Kidney (tissue), 13 donors: ENCODE measurements at regions not wholly inside any gene's neighbourhood (a gene's known extent, or its start where the extent isn't known, plus 50 kb on each side); places are given as distances from the start of the nearest gene placed in this dataset.
"Not testable (repeated sequence)": the region's sequence is repeated elsewhere in the genome, so short reads cannot be mapped to it uniquely, and the experiment has no call there.

Experiments used
- DNase-seq, 5 donors: peaks; one replicate each; pipeline ENCODE4 v3.0.0-alpha.2; 2013 to 2020
- FAIRE-seq: peaks from 2 replicates; lab custom pipeline; 2012; peaks lifted over from hg19 to GRCh38; lab: Jason Lieb, UNC
- H3K27ac ChIP-seq, 2 donors: one replicate each; pipeline ENCODE4 v1.7.0; 2013; ENCODE audit warnings: low read depth in 2 of 2, low read length in 2 of 2, inconsistent platforms in 1 of 2
- H3K27me3 ChIP-seq: one replicate; pipeline ENCODE4 v1.7.1; 2013; ENCODE audit warnings: low read length, inconsistent platforms; ENCODE audit not compliant: control insufficient read depth, insufficient read depth
- H3K36me3 ChIP-seq, 3 donors: one replicate each; pipeline versions ENCODE4 v1.7.0 to v1.7.1; 2013; ENCODE audit warnings: low read length in 3 of 3, control low read depth in 1 of 3, inconsistent platforms in 1 of 3; ENCODE audit not compliant: insufficient read depth in 3 of 3, control insufficient read depth in 2 of 3
- H3K4me1 ChIP-seq, 3 donors: one replicate each; pipeline versions ENCODE4 v1.7.0 to v1.7.1; 2013; ENCODE audit warnings: low read length in 3 of 3, inconsistent platforms in 1 of 3, low read depth in 1 of 3; ENCODE audit not compliant: control insufficient read depth in 2 of 3, insufficient read depth in 2 of 3
- H3K4me3 ChIP-seq, 3 donors: one replicate each; pipeline versions ENCODE4 v1.7.0 to v1.8.1; 2013; ENCODE audit warnings: low read length in 3 of 3, control low read depth in 1 of 3, inconsistent platforms in 1 of 3
- H3K9ac ChIP-seq, 3 donors: one replicate each; pipeline versions ENCODE4 v1.7.0 to v1.7.1; 2013; ENCODE audit warnings: low read length in 3 of 3, control low read depth in 1 of 3, inconsistent platforms in 1 of 3
- H3K9me3 ChIP-seq, 3 donors: one replicate each; pipeline versions ENCODE4 v1.7.0 to v1.7.1; 2013; ENCODE audit warnings: low read length in 3 of 3, control low read depth in 1 of 3, inconsistent platforms in 1 of 3; ENCODE audit not compliant: control insufficient read depth in 2 of 3, insufficient read depth in 1 of 3
- CTCF ChIP-seq: IDR thresholded peaks from 3 replicates; pipeline ENCODE4 v1.5.1; 2012; ENCODE audit warnings: mild to moderate bottlenecking, moderate library complexity, borderline replicate concordance; ENCODE audit not compliant: insufficient read depth; ENCODE audit errors: extremely low read depth
- intact Hi-C: fragments of 100-400 bp; cut with DNase I; formaldehyde crosslinking; loops from one replicate; pipeline ENCODE4 v1.11.1; 2022
- donor health status: control.
- donor health status: control.
- donor health status: control.
- donor health status: control.
- donor health status: control.
- donor health status: DM: yes; HTN: yes; CAD: no.
- donor health status: Normal renal cell carcinoma (clear cell type).

- peaks cover 0 to 2% (median 0%) of the 10 kb centered on the region in 3 donors for H3K9me3 ChIP-seq
- no peak for TF ChIP-seq CTCF
- no peak for FAIRE-seq
- no peaks in the 10 kb centered on the region for H3K4me1 ChIP-seq
- H3K27me3 ChIP-seq, result no peaks in the 10 kb centered on the region
- no peak overlapping the region for H3K27ac ChIP-seq
- intact Hi-C loops, result no loop called here
- no peak for DNase-seq
- H3K4me3 ChIP-seq, result no peak overlapping the region
- H3K9ac ChIP-seq, result no peak overlapping the region
- no peaks in the 10 kb centered on the region for H3K36me3 ChIP-seq
These were observed 225.3 kb downstream of the ICOS start for GRCh38 chr2:204161886-204162285.

GRCh38 chr2:204166961-204167360, 230.4 kb downstream of the ICOS start:
- no peaks in the 10 kb centered on the region for H3K27me3 ChIP-seq
- no peak overlapping the region for H3K27ac ChIP-seq
- no peaks in the 10 kb centered on the region for H3K4me1 ChIP-seq
- no peak for TF ChIP-seq CTCF
- FAIRE-seq (no peak), DNase-seq (no peak)
- H3K36me3 ChIP-seq, result no peaks in the 10 kb centered on the region
- H3K9ac ChIP-seq, result no peak overlapping the region
- no peak overlapping the region for H3K4me3 ChIP-seq
- peaks cover 0 to 2% (median 0%) of the 10 kb centered on the region in 3 donors for H3K9me3 ChIP-seq
- intact Hi-C loops, result no loop called here

GRCh38 chr2:204167670-204168069, 231.1 kb downstream of the ICOS start:
- H3K4me3 ChIP-seq, H3K36me3 ChIP-seq, FAIRE-seq, H3K4me1 ChIP-seq, DNase-seq, H3K9ac ChIP-seq, H3K9me3 ChIP-seq, H3K27ac ChIP-seq, intact Hi-C loops, H3K27me3 ChIP-seq: not testable (repeated sequence)

DNA sequence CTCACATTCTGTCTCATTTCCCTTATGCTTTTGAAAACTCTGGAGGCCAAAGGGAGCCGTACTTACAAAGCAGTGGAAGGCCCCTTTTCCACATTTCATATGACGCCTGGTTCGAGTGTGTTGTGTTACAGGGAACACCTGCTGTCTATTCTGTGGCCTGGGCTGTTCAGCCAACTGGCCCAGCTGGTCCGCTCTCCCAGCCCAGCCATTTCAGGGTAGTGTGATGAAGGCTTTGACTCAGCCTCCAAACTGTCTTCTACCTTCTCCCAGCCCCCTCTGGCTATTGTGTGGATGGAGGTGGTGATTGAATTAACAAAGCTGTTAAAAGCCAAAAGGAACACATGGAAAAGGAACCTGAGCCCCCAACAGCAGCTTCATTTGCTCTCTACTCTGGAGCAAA, 233.8 kb downstream of the ICOS start:
- Histone ChIP-seq H3K9ac (no peak overlapping the region), H3K4me3 (no peak overlapping the region), H3K27ac (no peak overlapping the region), H3K27me3 (no peaks in the 10 kb centered on the region), H3K4me1 (no peaks in the 10 kb centered on the region), H3K9me3 (no peaks in the 10 kb centered on the region), H3K36me3 (no peaks in the 10 kb centered on the region)
- FAIRE-seq (no peak), DNase-seq (no peak)
- no peak for TF ChIP-seq CTCF
- intact Hi-C loops, result no loop called here
